ENCODE measurements at regions not wholly inside any gene's neighbourhood (a gene's known extent, or its start where the extent isn't known, plus 50 kb on each side); places are given as distances from the start of the nearest gene placed in this dataset.

- H3K27me3 ChIP-seq (ENCODE audit: low read depth, low read length), result no peaks in the 10 kb centered on the region
- no peaks in the 10 kb centered on the region for H3K4me1 ChIP-seq (ENCODE audit: control insufficient read depth in 1 of 2, insufficient read depth in 2 of 2, low read length in 2 of 2)
- H3K27ac ChIP-seq (ENCODE audit: low read length), result no peak overlapping the region
- no peaks in the 10 kb centered on the region for H3K9me3 ChIP-seq (ENCODE audit: control insufficient read depth in 1 of 2, low read length in 2 of 2)
- no peaks in the 10 kb centered on the region for H3K36me3 ChIP-seq (ENCODE audit: control insufficient read depth in 1 of 2, insufficient read depth in 2 of 2, low read length in 2 of 2)
- H3K4me3 ChIP-seq (ENCODE audit: low read depth in 1 of 2, low read length in 2 of 2), result no peak overlapping the region
These were observed 619.0 kb downstream of the TBL1XR1 start for GRCh38 chr3:176578316-176578715.

- no peak overlapping the region for H3K27ac ChIP-seq (ENCODE audit: low read length)
- no peak overlapping the region for H3K4me3 ChIP-seq (ENCODE audit: low read depth in 1 of 2, low read length in 2 of 2)
- H3K9me3 ChIP-seq (ENCODE audit: control insufficient read depth in 1 of 2, low read length in 2 of 2), result no peaks in the 10 kb centered on the region
- H3K27me3 ChIP-seq (ENCODE audit: low read depth, low read length), result no peaks in the 10 kb centered on the region
- H3K36me3 ChIP-seq (ENCODE audit: control insufficient read depth in 1 of 2, insufficient read depth in 2 of 2, low read length in 2 of 2), result no peaks in the 10 kb centered on the region
- no peaks in the 10 kb centered on the region for H3K4me1 ChIP-seq (ENCODE audit: control insufficient read depth in 1 of 2, insufficient read depth in 2 of 2, low read length in 2 of 2)
These were observed 619.8 kb downstream of the TBL1XR1 start for GRCh38 chr3:176577447-176577846.

- Histone ChIP-seq H3K4me3 (ENCODE audit: low read depth in 1 of 2, low read length in 2 of 2) (no peak overlapping the region), H3K9me3 (ENCODE audit: control insufficient read depth in 1 of 2, low read length in 2 of 2) (no peaks in the 10 kb centered on the region), H3K27ac (ENCODE audit: low read length) (no peak overlapping the region), H3K4me1 (ENCODE audit: control insufficient read depth in 1 of 2, insufficient read depth in 2 of 2, low read length in 2 of 2) (no peaks in the 10 kb centered on the region), H3K27me3 (ENCODE audit: low read depth, low read length) (no peaks in the 10 kb centered on the region), H3K36me3 (ENCODE audit: control insufficient read depth in 1 of 2, insufficient read depth in 2 of 2, low read length in 2 of 2) (no peaks in the 10 kb centered on the region)
These were observed 622.5 kb downstream of the TBL1XR1 start for GRCh38 chr3:176574786-176575185.

- Histone ChIP-seq H3K4me1 (ENCODE audit: control insufficient read depth in 1 of 2, insufficient read depth in 2 of 2, low read length in 2 of 2) (no peaks in the 10 kb centered on the region), H3K9me3 (ENCODE audit: control insufficient read depth in 1 of 2, low read length in 2 of 2) (no peaks in the 10 kb centered on the region), H3K27me3 (ENCODE audit: low read depth, low read length) (no peaks in the 10 kb centered on the region), H3K36me3 (ENCODE audit: control insufficient read depth in 1 of 2, insufficient read depth in 2 of 2, low read length in 2 of 2) (no peaks in the 10 kb centered on the region), H3K27ac (ENCODE audit: low read length) (no peak overlapping the region), H3K4me3 (ENCODE audit: low read depth in 1 of 2, low read length in 2 of 2) (no peak overlapping the region)
These were observed 625.4 kb downstream of the TBL1XR1 start for GRCh38 chr3:176571926-176572325.

GRCh38 chr3:176570992-176571391 is 626.3 kb downstream of the TBL1XR1 start:
- Histone ChIP-seq H3K4me1 (ENCODE audit: control insufficient read depth in 1 of 2, insufficient read depth in 2 of 2, low read length in 2 of 2) (no peaks in the 10 kb centered on the region), H3K27ac (ENCODE audit: low read length) (no peak overlapping the region), H3K9me3 (ENCODE audit: control insufficient read depth in 1 of 2, low read length in 2 of 2) (no peaks in the 10 kb centered on the region), H3K27me3 (ENCODE audit: low read depth, low read length) (no peaks in the 10 kb centered on the region), H3K4me3 (ENCODE audit: low read depth in 1 of 2, low read length in 2 of 2) (no peak overlapping the region), H3K36me3 (ENCODE audit: control insufficient read depth in 1 of 2, insufficient read depth in 2 of 2, low read length in 2 of 2) (no peaks in the 10 kb centered on the region)

- H3K4me1 ChIP-seq (ENCODE audit: control insufficient read depth in 1 of 2, insufficient read depth in 2 of 2, low read length in 2 of 2), result no peaks in the 10 kb centered on the region
- no peaks in the 10 kb centered on the region for H3K9me3 ChIP-seq (ENCODE audit: control insufficient read depth in 1 of 2, low read length in 2 of 2)
- no peaks in the 10 kb centered on the region for H3K27me3 ChIP-seq (ENCODE audit: low read depth, low read length)
- no peak overlapping the region for H3K27ac ChIP-seq (ENCODE audit: low read length)
- no peak overlapping the region for H3K4me3 ChIP-seq (ENCODE audit: low read depth in 1 of 2, low read length in 2 of 2)
- H3K36me3 ChIP-seq (ENCODE audit: control insufficient read depth in 1 of 2, insufficient read depth in 2 of 2, low read length in 2 of 2), result no peaks in the 10 kb centered on the region
These were observed 629.1 kb downstream of the TBL1XR1 start for GRCh38 chr3:176568189-176568588.

GRCh38 chr3:176566757-176567156 is 630.5 kb downstream of the TBL1XR1 start:
- H3K27ac ChIP-seq (ENCODE audit: low read length), result no peak overlapping the region
- no peaks in the 10 kb centered on the region for H3K27me3 ChIP-seq (ENCODE audit: low read depth, low read length)
- no peaks in the 10 kb centered on the region for H3K9me3 ChIP-seq (ENCODE audit: control insufficient read depth in 1 of 2, low read length in 2 of 2)
- no peaks in the 10 kb centered on the region for H3K36me3 ChIP-seq (ENCODE audit: control insufficient read depth in 1 of 2, insufficient read depth in 2 of 2, low read length in 2 of 2)
- no peak overlapping the region for H3K4me3 ChIP-seq (ENCODE audit: low read depth in 1 of 2, low read length in 2 of 2)
- no peaks in the 10 kb centered on the region for H3K4me1 ChIP-seq (ENCODE audit: control insufficient read depth in 1 of 2, insufficient read depth in 2 of 2, low read length in 2 of 2)

GRCh38 chr3:176562331-176562730 is 635.0 kb downstream of the TBL1XR1 start:
- Histone ChIP-seq H3K4me3 (ENCODE audit: low read depth in 1 of 2, low read length in 2 of 2) (no peak overlapping the region), H3K36me3 (ENCODE audit: control insufficient read depth in 1 of 2, insufficient read depth in 2 of 2, low read length in 2 of 2) (no peaks in the 10 kb centered on the region), H3K4me1 (ENCODE audit: control insufficient read depth in 1 of 2, insufficient read depth in 2 of 2, low read length in 2 of 2) (no peaks in the 10 kb centered on the region), H3K27ac (ENCODE audit: low read length) (no peak overlapping the region), H3K9me3 (ENCODE audit: control insufficient read depth in 1 of 2, low read length in 2 of 2) (no peaks in the 10 kb centered on the region), H3K27me3 (ENCODE audit: low read depth, low read length) (no peaks in the 10 kb centered on the region)

GRCh38 chr3:176561826-176562225 is 635.5 kb downstream of the TBL1XR1 start:
- Histone ChIP-seq H3K27ac (ENCODE audit: low read length) (no peak overlapping the region), H3K9me3 (ENCODE audit: control insufficient read depth in 1 of 2, low read length in 2 of 2) (no peaks in the 10 kb centered on the region), H3K4me3 (ENCODE audit: low read depth in 1 of 2, low read length in 2 of 2) (no peak overlapping the region), H3K36me3 (ENCODE audit: control insufficient read depth in 1 of 2, insufficient read depth in 2 of 2, low read length in 2 of 2) (no peaks in the 10 kb centered on the region), H3K27me3 (ENCODE audit: low read depth, low read length) (no peaks in the 10 kb centered on the region), H3K4me1 (ENCODE audit: control insufficient read depth in 1 of 2, insufficient read depth in 2 of 2, low read length in 2 of 2) (no peaks in the 10 kb centered on the region)

GRCh38 chr3:176554791-176555654 is 642.3 kb downstream of the TBL1XR1 start:
- H3K4me3 ChIP-seq (ENCODE audit: low read depth in 1 of 2, low read length in 2 of 2), result no peak overlapping the region
- H3K9me3 ChIP-seq (ENCODE audit: control insufficient read depth in 1 of 2, low read length in 2 of 2), result no peaks in the 10 kb centered on the region
- H3K4me1 ChIP-seq (ENCODE audit: control insufficient read depth in 1 of 2, insufficient read depth in 2 of 2, low read length in 2 of 2), result peaks cover 0 to 6% of the 10 kb centered on the region in 2 donors
- H3K36me3 ChIP-seq (ENCODE audit: control insufficient read depth in 1 of 2, insufficient read depth in 2 of 2, low read length in 2 of 2), result no peaks in the 10 kb centered on the region
- H3K27ac ChIP-seq (ENCODE audit: low read length), result no peak overlapping the region
- no peaks in the 10 kb centered on the region for H3K27me3 ChIP-seq (ENCODE audit: low read depth, low read length)

GRCh38 chr3:176554264-176554663 is 643.0 kb downstream of the TBL1XR1 start:
- H3K27me3 ChIP-seq (ENCODE audit: low read depth, low read length), result no peaks in the 10 kb centered on the region
- no peaks in the 10 kb centered on the region for H3K9me3 ChIP-seq (ENCODE audit: control insufficient read depth in 1 of 2, low read length in 2 of 2)
- H3K36me3 ChIP-seq (ENCODE audit: control insufficient read depth in 1 of 2, insufficient read depth in 2 of 2, low read length in 2 of 2), result no peaks in the 10 kb centered on the region
- H3K27ac ChIP-seq (ENCODE audit: low read length), result no peak overlapping the region
- no peak overlapping the region for H3K4me3 ChIP-seq (ENCODE audit: low read depth in 1 of 2, low read length in 2 of 2)
- H3K4me1 ChIP-seq (ENCODE audit: control insufficient read depth in 1 of 2, insufficient read depth in 2 of 2, low read length in 2 of 2), result peaks cover 0 to 6% of the 10 kb centered on the region in 2 donors

- Histone ChIP-seq H3K4me1 (ENCODE audit: control insufficient read depth in 1 of 2, insufficient read depth in 2 of 2, low read length in 2 of 2) (no peaks in the 10 kb centered on the region), H3K27ac (ENCODE audit: low read length) (no peak overlapping the region), H3K9me3 (ENCODE audit: control insufficient read depth in 1 of 2, low read length in 2 of 2) (no peaks in the 10 kb centered on the region), H3K4me3 (ENCODE audit: low read depth in 1 of 2, low read length in 2 of 2) (no peak overlapping the region), H3K27me3 (ENCODE audit: low read depth, low read length) (no peaks in the 10 kb centered on the region), H3K36me3 (ENCODE audit: control insufficient read depth in 1 of 2, insufficient read depth in 2 of 2, low read length in 2 of 2) (no peaks in the 10 kb centered on the region)
These were observed 670.3 kb downstream of the TBL1XR1 start for GRCh38 chr3:176526942-176527341.

Measured in muscle layer of duodenum (tissue), 2 donors.